NB4 (cell line): ENCODE measurements at regions not wholly inside any gene's neighbourhood (a gene's known extent, or its start where the extent isn't known, plus 50 kb on each side); places are given as distances from the start of the nearest gene placed in this dataset.
"Not testable (repeated sequence)": the region's sequence is repeated elsewhere in the genome, so short reads cannot be mapped to it uniquely, and the experiment has no call there.

Experiments
- DNase-seq: peaks from one replicate; pipeline ENCODE4 v3.0.0; 2010; ENCODE audit warnings: low read depth
- H3K4me3 ChIP-seq: one replicate; pipeline ENCODE4 v1.5.1; 2011; ENCODE audit warnings: mild to moderate bottlenecking, low read depth, low read length, moderate library complexity
- MAX ChIP-seq: IDR thresholded peaks from 2 replicates; pipeline ENCODE4 v1.6.1; 2011; ENCODE audit warnings: low read depth, low read length
- MYC ChIP-seq: IDR thresholded peaks from 2 replicates; pipeline ENCODE4 v1.6.1; 2011; ENCODE audit warnings: low read depth, low read length
- POLR2A ChIP-seq: IDR thresholded peaks from 2 replicates; pipeline ENCODE4 v1.6.1; 2011; ENCODE audit warnings: mild to moderate bottlenecking; ENCODE audit not compliant: insufficient read length; ENCODE audit errors: extremely low read depth
- TF ChIP-seq, protein P1 (sequence below): IDR thresholded peaks from one replicate; pipeline ENCODE4 v1.5.1; 2012; ENCODE audit warnings: low read depth, low read length

- no peak overlapping the region for H3K4me3 ChIP-seq
- TF ChIP-seq, protein P1, sequence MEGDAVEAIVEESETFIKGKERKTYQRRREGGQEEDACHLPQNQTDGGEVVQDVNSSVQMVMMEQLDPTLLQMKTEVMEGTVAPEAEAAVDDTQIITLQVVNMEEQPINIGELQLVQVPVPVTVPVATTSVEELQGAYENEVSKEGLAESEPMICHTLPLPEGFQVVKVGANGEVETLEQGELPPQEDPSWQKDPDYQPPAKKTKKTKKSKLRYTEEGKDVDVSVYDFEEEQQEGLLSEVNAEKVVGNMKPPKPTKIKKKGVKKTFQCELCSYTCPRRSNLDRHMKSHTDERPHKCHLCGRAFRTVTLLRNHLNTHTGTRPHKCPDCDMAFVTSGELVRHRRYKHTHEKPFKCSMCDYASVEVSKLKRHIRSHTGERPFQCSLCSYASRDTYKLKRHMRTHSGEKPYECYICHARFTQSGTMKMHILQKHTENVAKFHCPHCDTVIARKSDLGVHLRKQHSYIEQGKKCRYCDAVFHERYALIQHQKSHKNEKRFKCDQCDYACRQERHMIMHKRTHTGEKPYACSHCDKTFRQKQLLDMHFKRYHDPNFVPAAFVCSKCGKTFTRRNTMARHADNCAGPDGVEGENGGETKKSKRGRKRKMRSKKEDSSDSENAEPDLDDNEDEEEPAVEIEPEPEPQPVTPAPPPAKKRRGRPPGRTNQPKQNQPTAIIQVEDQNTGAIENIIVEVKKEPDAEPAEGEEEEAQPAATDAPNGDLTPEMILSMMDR: no peak
- TF ChIP-seq MYC (no peak), POLR2A (no peak)
- DNase-seq: no peak
Observed at GRCh38 chr16:17743578-17743977, 272.8 kb upstream of the XYLT1 start.

DNA sequence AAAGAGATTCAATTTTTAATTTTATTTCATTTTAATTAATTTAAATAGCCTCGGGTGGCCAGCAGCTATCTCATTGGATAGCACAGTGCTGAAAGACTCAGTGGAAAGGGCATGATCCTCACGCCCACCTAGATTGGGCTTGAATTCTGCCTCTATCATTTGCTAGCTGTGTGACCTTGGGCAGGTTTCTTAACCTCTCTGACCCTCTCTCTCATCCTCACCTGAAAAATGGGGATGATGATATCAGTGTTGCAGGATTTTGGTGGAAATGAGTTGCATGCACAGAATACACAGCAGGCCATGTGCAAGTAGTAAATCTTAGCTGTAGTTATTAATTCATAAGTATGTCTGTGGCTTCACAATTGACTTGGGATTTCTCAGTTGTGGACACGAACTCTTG is 272.4 kb upstream of the XYLT1 start:
- no peak for TF ChIP-seq POLR2A
- TF ChIP-seq MAX: no peak
- TF ChIP-seq, protein P1: no peak
- no peak for TF ChIP-seq MYC
- no peak overlapping the region for H3K4me3 ChIP-seq
- no peak for DNase-seq

DNA sequence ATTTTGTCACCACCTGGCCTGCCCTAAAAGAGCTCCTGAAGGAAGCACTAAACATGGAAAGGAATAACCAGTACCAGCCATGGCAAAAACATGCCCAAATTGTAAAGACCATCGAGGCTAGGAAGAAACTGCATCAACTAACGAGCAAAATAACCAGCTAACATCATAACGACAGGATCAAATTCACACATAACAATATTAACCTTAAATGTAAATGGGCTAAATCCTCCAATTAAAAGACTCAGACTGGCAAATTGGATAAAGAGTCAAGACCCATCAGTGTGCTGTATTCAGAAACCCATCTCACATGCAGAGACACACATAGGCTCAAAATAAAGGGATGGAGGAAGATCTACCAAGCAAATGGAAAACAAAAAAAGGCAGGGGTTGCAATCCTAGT is 264.3 kb upstream of the XYLT1 start:
- DNase-seq, H3K4me3 ChIP-seq: not testable (repeated sequence)

GRCh38 chr16:17729820-17730219 is 259.1 kb upstream of the XYLT1 start:
- no peak for DNase-seq
- no peak overlapping the region for H3K4me3 ChIP-seq
- TF ChIP-seq MAX: no peak
- TF ChIP-seq POLR2A: no peak
- TF ChIP-seq, protein P1: no peak
- no peak for TF ChIP-seq MYC

- no peak for TF ChIP-seq MYC
- TF ChIP-seq, protein P1: no peak
- TF ChIP-seq POLR2A: no peak
- no peak for TF ChIP-seq MAX
- H3K4me3 ChIP-seq: no peak overlapping the region
- DNase-seq: no peak
Observed at GRCh38 chr16:17728196-17728595, 257.4 kb upstream of the XYLT1 start.

- H3K4me3 ChIP-seq: no peak overlapping the region
- no peak for DNase-seq
- TF ChIP-seq, protein P1: no peak
- TF ChIP-seq MYC: no peak
- no peak for TF ChIP-seq MAX
- TF ChIP-seq POLR2A: no peak
Observed at GRCh38 chr16:17724242-17724898, 253.6 kb upstream of the XYLT1 start.
